ENCODE measurements at regions not wholly inside any gene's neighbourhood (a gene's known extent, or its start where the extent isn't known, plus 50 kb on each side); places are given as distances from the start of the nearest gene placed in this dataset.

DNA sequence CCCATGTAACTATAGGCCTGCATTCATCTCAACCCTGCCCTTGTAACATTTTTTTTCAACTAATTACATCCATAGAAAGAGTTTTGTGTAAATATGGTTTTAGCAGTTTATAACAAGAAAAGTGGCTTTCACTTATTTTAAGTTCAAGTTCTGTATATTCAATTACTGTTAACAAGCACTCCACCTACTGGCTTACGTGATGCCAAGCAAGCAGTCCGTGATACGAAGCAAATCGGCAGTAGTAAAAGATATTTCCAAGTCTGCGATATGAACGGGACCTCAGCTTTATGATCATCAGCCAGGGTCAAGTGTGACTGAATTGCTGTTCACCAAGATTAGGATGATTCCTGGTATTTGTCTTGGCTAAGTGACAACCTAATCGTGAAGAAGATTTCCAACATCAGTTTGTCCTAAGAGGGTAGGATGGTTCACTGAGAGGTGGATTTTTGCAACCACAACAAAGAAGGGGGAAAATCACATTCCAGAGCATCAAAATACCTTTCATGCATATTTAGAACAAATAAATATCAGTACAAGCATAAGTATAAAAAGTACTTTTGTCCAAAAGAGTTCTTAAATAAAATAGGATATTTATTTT is 456.2 kb downstream of the FOXG1 start:
- peak; percentile 57 for DNase-seq

DNA sequence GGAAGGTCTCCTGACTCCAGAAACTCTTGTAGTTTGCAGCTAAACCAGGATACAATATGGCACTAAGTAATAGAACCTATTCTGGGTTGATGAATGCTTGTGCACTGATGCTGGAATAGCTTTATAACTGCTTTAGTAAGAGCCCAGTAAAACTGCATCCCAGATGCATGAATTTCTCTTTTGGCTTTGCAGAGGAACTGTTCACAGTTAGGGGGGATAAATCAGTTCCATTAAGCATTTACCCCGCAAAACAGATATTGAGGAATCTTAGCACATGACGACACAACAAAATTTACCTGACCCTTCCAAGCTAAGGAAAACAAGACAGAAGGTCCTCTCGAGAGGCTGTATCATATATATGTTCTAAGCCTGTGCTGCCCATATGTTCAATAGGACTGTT is 457.4 kb downstream of the FOXG1 start:
- DNase-seq: peak; percentile 18

DNA sequence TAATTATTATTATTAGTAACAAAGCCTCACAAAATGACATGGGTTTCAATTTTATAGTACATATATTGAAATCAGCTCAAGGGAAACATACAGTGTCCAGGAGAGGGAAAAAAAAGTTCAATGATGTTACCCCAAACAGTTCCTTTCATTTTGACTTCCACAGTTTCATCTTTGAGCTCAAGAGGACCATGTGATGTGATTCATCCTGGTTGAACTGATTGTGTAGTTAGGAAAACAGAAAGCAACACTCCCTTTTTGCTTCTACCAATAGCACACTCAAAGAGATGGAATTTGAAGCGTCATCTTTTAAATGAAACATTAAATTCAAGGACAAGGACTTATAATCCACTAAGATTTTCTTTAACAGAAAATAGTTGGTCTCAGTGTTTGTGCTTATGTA is 461.0 kb downstream of the FOXG1 start:
- no peak for DNase-seq

DNA sequence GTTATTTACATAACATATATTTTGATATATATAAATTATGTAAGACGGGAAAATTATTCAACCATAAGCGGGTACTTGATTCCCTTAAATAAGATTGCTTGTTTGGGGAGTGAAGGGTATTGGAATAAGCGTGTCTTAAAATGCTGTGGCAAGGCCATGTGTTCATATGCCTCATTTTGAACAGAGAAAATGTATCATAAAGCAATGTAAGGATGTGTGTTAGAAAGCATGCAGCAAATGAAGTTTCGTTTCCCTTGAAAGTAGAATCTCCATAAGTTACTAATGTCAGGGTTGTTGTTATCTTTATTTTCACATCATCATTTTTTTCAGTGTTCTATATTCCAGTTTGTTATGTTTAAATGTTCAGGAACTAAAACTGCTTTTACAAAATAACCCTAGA is 465.6 kb downstream of the FOXG1 start:
- no peak for DNase-seq

DNA sequence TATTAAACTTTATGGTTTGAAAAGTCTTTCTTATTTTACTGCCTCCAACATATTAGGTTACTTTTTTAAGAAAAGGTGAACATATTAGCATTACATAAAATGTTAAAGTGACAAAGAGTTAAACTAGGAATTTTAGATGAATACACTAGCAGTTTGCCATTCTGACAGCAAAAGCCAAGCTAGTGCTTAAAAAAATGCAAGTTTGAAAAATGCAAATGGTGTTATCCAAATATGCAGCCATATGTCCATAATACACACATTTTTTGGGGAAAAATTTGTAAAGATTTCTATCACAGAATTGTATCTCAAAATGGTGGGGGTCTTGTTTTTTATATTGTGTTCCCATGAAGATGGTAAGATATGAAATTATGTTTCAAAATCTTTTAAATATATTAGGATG is 466.1 kb downstream of the FOXG1 start:
- DNase-seq: peak; percentile 21

DNA sequence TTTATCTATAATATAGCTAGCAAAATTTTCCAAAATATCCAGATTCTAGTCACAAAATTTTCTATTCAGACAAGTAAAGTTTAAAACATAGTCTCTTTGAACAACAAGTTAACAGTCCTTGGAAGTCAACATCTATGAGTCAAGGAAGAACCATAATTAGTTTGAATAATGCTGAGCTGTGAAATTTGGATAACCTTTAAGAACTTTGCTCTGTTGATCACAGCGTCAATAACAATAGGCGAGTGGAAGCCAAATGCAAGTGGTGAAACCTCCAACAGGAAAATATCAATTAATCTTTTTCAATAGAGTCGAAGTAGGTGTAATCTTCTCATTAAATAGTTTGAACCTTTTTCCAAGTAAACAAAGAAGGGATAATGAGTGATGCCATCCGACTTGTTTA is 466.6 kb downstream of the FOXG1 start:
- DNase-seq: no peak

DNA sequence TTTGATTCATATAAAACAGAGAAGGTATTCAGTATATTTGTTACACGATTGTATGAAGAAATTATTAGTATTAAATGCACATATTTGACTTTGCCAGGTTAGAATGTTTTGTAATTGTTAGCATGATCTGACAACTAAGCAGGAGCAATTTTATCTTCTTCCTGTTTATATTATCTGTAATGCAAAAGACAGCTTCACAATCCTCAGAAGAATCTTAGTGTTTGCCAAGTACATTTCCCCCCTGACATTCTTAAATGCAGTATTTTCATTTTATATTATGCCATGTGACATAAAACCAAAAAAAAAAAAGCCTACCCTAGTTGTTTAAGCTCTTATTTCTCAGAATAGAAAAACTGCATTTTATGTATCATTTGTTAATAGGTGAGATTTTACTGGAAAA is 469.4 kb downstream of the FOXG1 start:
- no peak for DNase-seq

DNA sequence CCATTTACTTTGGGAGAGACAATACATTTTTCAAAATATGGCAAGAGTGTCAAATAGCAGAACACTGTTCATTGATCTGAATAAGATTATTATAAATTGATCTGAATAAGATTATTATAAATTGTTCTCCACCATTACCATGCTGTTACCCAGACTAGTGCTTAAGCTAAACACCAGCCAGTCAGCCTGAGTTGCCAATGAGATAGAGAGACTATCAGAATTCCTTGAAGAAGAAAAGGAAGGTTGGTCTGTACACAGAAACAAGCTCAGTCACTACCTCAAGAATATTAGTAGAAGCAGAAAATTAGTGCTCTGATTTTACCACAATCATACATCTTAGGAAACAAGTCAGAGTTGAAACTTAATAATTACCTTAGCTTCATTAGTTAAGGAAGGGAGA is 469.8 kb downstream of the FOXG1 start:
- DNase-seq: no peak

DNA sequence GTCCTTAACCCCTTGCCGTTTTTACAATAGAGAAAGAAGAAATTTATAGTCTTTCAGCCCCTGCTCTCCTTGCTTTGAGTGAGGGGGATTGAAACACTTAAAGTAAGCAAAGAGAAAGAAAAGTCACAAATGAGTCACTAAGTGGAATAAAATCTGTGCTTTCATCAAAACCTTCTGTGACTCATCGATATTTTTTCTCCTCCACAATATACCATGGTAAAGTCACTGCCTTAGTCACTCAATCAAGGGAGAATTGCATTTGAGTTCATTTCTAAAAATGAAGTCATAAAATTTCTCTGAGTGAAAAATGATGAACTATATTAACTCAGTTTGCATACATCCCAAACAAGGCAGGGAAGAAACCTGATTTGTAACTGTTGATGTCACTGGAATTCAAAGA is 470.3 kb downstream of the FOXG1 start:
- DNase-seq: no peak

DNA sequence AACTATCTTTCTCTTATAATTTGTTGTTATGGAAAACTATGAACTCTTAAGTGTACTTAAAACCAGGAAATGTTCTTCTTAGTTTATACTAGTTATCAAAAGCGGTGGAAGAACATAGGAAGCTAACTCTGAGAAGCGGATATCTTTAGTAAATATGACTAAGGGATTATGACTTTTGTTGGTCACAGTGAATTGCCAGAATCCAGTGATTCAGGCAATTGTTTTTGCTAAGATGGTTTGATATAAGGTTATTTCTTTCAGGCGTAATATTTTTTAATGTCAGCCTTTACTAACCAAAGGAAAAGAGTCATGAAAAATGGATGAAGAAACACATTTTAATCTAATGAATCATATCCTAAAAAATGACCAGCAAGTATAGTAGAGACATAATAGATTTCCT is 473.5 kb downstream of the FOXG1 start:
- DNase-seq: no peak

DNA sequence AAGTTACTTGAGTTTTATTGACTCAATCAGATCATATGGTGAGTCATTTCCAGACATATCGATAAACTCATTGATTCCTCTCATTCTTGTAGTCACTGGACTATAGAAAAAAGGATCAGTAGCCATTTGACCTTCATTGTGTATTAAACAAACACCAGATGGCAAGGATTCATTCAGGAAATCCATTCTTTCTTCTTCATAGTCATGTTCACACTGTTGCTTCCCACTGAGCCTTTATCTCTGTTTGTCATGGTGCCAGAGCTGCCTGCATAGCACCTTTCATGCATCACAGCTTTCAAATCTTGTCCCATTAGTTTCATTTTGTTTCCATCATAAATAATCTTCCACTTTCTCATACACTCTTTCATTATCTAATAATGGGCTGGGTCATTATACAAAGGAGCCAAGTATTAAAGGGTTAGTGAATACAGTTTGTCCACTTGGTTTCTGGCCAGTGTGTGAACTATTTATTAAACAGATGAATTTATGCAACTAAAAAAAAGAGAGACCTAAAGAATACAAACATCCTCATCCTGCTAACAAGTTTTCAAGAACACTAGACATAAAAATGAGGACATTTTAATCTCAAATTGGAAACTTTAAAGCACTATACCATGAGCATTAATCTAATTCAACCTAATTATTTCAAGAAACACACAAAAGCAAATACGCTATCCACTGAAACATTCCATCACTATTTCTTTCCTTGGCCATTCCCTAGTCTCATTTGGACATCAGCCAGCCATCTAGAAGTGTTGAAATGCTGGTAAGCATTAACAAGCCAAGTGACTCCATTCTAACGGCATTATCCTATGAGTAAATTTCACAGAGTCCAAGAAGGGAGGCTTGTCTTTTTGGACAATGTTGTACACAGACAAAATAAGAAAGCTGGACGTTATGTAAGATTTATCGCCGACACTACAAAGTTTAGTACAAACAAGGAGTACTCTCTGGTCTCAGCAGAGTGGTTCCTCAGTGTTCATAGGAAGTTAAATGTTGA is 476.5 kb downstream of the FOXG1 start:
- peak; percentile 27 for DNase-seq

DNA sequence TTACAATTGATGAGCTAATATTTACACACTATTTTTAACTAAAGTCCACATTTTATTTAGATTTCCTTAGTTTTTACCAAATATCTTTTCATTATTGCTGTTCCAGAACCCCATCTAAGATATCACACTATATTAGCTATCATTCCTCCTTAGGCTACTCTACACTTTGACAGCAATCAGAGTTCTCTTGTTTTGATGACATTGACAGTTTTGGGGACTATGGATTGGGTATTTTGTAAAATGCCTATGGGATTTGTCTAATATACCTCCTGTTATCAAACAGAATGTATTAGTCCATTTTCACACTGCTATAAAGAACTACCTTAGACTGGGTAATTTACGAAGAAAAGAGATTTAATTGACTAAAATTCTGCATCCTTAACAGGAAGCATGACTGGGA is 489.1 kb downstream of the FOXG1 start:
- no peak for DNase-seq

DNA sequence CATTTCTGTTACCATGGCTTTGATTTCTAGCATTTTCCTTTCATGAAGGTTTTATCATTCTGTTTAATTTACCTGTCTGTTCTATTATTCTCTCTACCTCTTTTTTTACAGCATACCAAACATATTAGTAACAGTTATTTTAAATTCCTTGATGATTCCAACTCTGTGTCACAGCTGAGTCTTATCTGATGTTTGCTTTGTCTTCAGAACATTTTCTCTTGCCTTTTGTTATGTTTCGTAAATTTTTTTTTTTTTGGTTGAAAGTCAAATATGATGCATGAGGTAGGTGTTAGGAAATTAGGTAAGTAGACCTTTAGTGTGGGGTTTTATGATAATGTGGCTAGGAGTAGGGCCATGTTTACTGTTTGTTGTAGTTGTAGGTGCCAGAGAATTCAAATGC is 496.4 kb downstream of the FOXG1 start:
- DNase-seq: no peak

DNA sequence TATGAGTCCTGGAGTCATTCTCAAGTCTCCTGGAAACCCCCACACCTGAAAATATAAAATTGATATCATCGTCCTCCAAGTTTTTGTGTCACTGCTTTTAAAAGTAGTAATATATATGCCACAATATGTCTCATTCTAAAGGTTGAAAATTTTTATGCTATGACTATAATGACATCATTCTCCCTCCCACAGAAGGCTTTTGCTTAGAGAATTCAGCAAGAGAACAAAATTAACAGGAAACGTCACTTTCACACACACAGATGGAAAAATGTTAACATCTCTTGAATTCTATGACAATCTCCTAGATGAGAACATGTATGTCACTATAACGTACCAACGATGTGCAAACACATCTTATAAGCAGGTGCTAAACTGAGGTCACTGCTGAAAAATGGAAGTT is 498.3 kb downstream of the FOXG1 start:
- DNase-seq: no peak

DNA sequence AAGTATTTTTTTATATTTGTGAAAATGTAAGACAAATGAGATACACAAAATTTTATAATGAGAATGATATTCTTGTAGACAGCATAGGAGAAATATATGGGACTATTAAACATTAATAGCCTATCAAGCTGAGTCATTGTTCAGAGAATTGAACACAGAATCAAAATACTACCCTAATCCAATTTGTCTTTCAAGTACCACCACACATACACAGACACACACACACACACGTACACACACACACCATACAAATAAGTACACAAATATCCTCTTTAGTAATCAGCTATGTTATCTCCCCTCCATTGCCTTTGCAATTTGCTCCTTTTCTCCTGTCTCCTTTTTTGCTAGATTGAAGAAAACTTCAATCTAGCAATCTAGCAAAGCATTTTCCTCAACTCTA is 499.3 kb downstream of the FOXG1 start:
- DNase-seq: no peak

DNA sequence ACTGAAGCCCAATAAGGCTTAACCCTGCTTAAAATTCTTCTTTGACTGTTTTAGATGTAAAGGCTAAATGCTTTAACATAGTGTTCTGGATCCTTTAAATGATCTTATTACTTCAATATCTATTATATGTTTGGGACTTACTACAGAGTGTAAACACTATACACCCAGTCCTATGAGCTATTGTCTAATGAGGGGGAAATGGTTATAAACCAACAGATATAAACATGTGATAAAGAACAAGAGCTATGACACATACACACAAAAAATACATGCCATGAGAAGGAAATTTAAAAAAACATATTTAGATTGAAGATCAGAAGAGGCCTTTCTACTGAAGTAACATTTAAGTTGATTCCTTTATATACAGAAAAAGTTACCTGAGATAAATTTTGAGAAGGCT is 505.1 kb downstream of the FOXG1 start:
- no peak for DNase-seq

DNA sequence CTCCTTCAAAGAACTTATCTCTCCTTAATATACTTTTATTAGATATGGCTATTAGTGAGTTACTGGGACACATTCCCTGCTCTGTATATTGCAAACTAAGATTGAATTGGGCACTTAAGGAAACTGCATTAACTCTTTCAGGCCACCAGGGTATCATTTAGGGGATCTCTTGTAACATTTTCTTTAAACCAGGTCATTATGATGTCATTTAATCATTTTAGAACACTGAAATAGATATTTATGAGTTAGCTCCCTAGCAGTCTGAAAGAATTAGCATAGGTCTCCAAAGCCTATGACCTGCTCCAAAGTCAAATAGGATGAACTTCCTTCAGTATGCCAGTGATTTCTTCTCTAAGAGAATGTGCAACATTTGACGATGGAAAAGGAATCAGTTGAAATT is 506.9 kb downstream of the FOXG1 start:
- no peak for DNase-seq

DNA sequence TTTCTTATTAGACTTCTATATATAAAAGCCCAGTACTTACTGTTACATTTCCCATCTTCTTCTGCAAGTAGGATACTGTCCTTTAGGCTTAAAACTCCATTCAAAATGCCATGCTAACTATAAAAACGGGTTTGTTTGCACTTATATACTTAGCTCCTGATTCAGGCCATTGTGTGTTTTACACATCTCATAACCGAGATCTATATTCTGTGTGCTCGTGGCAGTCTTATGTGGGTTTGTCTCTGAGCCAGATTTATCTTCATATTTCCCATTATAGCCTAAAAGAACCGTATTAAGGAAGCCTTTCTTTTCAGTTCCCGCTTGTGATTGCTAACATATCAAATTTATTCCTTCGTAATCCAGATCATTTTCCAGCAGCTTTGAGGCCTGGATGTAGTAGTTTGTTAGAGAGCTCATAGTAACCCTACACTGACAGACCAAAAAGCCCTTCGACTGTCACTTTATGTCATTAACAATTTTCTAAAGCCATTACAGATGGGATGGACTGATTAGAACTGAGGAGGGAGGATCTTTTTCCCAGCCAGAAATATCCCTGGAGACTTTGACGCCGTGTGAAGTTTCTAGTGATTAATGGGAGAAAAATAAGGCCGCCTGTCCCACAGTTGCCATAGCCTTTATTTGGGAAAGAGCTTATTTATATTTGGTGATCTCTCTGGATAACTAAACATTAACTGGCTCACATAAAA is 508.5 kb downstream of the FOXG1 start:
- peak; percentile 95 for DNase-seq

DNA sequence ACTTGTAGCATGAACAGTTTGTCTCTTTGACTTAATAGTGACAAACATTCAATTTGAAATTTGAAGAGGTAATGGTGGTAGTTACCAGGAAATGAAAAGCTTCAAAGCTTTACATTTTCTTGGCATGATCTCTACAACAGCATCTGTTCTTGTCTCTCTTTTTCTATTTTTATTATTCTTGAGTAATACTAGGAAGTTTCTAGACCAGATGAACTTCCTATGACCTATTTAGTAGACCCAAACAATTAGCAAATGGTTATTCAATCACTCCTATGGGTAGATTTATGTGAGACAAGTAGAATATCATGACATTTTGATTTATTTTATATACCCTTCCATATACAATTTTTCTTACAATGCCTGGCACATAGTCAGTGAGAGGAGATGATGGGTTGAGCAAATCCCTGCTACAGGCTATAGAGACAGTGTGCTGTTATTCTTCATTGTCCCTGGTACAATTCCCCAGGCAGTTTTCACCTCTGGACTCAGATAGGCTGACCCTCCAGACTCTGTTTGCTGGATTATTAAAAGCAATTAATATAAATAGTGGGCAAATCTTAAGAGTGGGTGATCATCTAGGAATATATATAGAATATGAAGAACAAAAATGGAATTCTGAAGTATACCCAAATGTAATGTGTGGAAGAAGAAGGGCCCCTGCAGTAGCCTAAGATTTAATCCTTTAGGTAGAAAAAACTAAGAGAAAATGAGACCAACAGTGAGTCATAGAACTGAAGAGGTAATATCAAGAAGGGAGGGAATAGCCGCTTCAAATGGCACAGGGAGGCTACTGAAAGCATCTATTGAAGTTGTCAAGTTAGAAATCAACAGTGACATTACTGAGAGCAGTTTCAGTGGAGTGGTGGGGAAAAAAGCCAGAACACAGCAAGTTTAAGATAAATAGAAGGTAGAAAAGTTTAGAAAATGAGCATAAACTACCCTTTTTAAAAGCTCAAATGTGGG is 512.0 kb downstream of the FOXG1 start:
- DNase-seq: no peak

DNA sequence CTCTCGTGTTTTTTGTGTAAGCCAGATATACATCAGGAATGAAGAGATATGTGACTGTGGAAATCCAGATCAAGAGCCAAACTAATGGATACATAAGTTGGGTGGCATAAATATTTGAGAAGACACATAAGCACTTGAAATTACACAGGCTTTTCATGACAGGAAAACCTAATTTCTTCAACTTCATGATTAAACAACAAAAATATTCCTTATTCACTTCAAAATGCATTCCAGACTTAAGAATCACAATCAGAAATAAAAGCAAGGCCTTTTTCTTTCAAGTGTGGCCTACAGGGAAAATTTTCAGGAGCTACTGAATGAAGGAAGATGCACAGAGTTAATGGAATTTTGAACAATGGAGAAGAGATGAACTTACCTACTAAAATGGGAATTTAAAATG is 515.6 kb downstream of the FOXG1 start:
- no peak for DNase-seq

DNA sequence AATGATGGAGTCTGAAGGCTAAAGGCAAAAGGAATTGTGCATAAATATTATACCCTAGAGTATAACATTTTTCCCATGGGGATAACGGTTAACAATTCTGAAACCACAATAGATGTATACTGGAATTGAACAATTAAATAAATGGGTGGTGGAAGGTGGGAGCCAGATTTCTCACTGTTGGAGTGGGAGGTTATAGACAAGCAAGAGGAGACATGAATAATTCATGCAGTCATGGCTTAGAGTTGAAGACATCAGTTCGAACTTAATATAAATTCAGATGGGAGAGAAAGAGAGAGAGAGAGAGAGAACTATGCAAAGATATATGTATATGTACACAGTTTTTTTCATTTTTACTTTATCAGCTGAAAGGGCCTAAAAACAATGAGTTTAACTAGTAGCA is 523.9 kb downstream of the FOXG1 start:
- no peak for DNase-seq

DNA sequence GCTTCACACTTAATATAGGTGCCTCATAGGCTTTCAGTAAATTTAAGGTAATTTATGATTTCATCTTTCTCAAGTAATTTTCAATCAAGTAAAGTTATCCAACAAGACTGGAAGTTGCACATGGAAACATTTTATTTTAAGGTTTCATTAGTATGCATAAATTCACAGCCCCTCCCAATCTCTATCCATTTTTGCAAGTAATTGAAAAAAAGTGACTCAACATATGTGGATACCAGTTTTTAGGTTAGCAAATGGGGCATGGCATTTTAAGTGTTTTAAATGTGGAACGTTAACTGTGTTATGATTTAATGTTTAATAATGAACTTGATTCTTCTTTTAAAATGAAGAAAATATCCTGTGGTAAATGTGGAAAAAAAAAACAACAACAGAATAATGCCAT is 532.8 kb downstream of the FOXG1 start:
- no peak for DNase-seq

DNA sequence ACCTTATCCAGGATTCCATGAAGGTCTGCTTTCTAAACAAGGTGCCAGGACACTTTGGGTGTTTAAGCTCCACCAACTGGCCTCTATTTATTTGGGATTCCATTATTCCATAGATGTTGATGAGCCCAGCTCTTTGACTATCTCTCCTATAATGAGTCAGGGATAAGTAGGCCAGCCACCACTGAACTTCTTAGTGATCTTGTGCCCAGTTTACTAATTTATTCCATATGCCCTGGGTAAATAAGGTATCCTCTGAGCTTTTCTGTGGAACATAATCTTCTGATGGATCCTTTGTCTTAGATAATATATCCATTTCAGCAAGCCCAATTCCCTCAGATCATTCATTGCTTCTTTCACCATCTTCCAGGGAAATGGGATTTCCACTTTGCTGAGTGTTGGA is 535.0 kb downstream of the FOXG1 start:
- DNase-seq: no peak

Data from NCI-H2171 (cell line).